GM21367 (cell line): ENCODE measurements at regions not wholly inside any gene's neighbourhood (a gene's known extent, or its start where the extent isn't known, plus 50 kb on each side); places are given as distances from the start of the nearest gene placed in this dataset.

Experiments used
- ATAC-seq: cut with Tn5 transposase; IDR thresholded peaks from one replicate; pipeline ENCODE4 v1.9.1; 2021; ENCODE audit not compliant: unreplicated experiment

GRCh38 chr3:6526321-6526720 is 334.6 kb upstream of the GRM7 start:
- ATAC-seq = no peak

GRCh38 chr3:6526861-6527260 is 334.1 kb upstream of the GRM7 start:
- no peak for ATAC-seq

- no peak for ATAC-seq
Observed at GRCh38 chr3:6528951-6529350, 332.0 kb upstream of the GRM7 start.

- no peak for ATAC-seq
Observed at GRCh38 chr3:6531153-6531552, 329.8 kb upstream of the GRM7 start.

DNA sequence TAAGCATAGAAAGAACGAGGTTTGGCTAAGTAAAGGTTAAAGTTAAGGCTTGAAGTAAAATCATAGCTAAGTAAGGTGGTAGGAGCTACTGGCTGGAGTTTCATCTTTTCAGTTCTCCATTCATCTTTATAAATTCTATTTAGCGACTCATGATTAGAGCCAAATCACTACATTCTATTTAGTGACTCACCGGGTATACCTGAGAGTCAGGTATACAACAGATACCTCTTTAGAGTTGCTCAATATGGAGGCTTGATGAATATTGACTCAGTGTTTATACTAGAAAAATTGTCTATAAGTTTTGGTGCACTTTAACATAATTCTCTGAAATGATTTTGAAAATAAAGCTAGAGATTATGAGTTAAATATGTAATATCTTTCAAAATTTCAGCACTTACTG is 328.8 kb upstream of the GRM7 start:
- ATAC-seq = no peak

DNA sequence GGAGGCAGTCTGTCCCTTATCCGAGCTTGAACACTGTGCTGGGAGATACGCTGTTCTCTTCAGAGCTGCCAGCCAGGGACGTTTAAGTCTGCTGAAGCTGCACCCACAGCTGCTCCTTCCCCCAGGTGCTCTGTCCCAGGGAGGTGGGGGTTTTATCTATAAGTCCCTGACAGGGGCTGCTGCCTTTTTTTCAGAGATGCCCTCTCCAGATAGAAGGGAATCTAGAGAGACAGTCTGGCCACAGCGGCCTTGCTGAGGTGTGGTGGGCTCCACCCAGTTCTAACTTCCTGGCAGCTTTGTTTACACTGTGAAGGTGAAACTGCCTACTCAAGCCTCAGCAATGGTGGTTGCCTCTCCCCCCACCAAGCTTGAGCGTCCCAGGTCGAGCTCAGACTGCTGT is 319.9 kb upstream of the GRM7 start:
- ATAC-seq = no peak

GRCh38 chr3:6542795-6543194 is 318.1 kb upstream of the GRM7 start:
- no peak for ATAC-seq

- no peak for ATAC-seq
Observed at GRCh38 chr3:6549296-6549695, 311.6 kb upstream of the GRM7 start.

DNA sequence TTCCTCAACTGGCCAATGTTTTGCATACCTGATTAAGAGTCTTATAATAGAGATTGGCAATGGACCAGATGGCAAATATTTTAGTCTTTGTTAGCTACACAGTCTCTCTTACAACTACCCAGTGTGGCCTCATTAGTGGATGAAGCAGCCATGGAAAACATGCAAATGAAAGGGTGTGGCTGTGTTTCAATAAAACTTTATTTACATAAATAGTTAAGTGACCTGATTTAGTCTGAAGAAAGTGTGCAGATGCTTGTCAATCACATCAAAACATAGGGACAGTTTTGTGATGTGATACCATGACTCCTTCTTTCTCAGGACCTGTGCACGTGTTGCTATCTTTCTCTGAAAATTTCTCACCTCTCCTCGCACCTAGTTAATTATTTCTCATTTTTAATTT is 309.8 kb upstream of the GRM7 start:
- ATAC-seq = no peak

DNA sequence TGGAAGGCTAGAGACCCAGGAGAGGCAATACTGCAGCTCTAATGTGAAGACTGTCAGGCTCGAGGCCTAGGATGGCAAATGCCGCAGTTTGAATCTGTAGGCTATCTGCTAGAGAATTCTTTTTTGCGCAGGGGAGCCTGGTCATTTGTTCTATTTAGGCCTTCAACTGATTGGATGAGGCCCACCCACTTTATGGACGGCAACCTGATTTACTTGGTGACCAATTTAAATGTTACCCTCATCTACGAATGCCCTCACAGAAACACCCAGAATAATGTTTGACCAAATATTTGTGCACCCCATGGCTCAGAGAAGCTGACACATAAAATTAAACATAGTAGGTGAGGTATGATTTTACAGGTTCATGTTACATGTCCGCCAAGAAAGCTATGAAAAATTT is 300.7 kb upstream of the GRM7 start:
- ATAC-seq = no peak

- ATAC-seq = no peak
Observed at GRCh38 chr3:6567241-6567640, 293.7 kb upstream of the GRM7 start.

GRCh38 chr3:6568999-6569493 is 291.9 kb upstream of the GRM7 start:
- ATAC-seq = no peak

GRCh38 chr3:6571448-6571847 is 289.5 kb upstream of the GRM7 start:
- ATAC-seq = no peak

DNA sequence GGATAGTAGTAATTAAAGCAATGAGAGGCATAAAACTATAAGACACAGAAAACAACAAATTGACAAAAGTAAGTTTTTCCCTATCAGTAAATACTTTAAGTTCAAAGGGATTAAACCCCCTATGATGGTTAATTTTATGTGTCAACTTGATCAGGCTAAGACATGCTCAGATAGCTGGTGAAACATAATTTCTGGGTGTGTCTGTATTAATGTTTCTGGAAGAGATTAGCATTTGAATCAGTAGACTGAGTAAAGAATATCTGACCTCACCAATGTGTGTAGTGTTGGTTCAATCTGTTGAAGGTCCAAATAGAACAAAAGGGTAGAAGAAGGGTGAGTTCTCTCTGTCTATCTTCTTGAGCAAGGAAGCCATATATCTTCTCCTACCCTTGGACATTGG is 283.3 kb upstream of the GRM7 start:
- ATAC-seq = no peak

- no peak for ATAC-seq
Observed at GRCh38 chr3:6578526-6578925, 282.4 kb upstream of the GRM7 start.

GRCh38 chr3:6580808-6581207 is 280.1 kb upstream of the GRM7 start:
- no peak for ATAC-seq

DNA sequence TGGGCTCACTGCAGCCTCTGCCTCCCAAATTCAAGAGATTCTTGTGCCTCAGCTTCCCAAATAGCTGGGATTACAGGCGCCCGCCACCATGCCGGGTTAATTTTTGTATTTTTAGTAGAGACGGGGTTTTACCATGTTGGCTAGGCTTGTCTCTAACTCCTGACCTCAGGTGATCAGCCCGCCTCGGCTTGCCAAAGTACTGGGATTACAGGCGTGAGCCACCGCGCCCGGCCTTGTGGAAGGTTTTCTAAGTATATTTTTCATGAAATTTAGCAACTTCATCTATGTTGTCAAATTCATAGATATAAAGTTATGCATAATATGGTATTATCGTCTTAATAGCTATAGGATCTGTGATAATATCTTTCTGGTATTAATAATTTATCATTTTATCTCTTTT is 275.6 kb upstream of the GRM7 start:
- ATAC-seq = no peak

DNA sequence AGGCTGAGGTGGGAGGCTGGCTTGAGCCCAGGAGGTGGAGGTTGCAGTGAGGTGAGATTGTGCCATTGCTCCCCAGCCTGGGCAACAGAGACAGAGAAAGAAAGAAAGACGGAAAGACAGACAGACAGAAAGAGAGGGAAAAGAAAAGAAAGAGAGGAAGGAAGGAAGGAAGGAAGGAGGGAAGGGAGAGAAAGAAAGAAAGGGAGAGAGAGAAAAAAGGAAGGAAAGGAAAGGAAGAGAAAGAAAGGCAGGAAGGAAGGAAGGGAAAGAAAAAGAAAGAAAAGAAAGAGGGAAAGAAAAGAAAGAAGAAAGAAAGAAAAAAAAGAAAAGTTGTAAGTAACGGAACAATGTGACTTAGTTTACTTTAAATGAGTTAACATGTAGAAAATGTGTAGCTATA is 260.7 kb upstream of the GRM7 start:
- ATAC-seq = no peak

DNA sequence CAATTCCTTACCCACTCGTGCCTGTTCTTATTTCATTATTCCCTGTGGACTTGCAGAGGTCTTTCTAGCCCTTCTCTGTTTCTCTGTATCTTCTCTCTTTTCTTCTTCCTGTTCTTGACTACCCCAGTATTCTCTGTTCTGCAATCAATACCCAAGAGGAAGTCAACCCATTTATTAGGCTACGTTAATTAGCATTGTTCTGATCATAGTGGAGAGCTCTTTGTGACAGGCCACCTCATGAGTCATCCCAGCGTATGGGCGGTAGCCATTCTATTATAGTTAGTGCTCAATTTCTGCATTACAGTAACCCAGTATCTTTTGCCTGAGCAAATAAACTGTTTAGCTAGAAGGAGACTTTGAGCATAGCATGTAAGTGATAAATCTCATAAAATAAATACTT is 259.5 kb upstream of the GRM7 start:
- ATAC-seq = no peak

DNA sequence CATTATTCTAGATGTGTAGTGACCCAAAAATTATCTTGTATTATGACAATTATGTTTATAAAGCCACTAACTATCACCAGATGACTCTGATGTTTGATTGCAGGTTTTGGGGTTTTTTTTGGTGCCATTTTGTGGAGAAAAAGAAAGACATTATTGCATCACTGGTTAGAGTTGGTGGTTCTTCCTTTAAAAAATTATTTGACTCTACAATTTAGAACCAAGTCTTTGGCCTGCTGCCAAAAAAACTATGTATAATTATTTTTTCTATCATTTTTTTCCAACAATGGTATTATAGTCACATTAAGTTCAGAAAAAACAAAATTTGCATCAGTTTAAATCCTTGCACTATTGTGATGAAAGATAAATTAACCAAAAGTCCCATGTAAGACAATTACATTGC is 258.6 kb upstream of the GRM7 start:
- ATAC-seq = no peak

GRCh38 chr3:6605227-6605626 is 255.7 kb upstream of the GRM7 start:
- no peak for ATAC-seq

- ATAC-seq = no peak
Observed at GRCh38 chr3:6608843-6609242, 252.1 kb upstream of the GRM7 start.

DNA sequence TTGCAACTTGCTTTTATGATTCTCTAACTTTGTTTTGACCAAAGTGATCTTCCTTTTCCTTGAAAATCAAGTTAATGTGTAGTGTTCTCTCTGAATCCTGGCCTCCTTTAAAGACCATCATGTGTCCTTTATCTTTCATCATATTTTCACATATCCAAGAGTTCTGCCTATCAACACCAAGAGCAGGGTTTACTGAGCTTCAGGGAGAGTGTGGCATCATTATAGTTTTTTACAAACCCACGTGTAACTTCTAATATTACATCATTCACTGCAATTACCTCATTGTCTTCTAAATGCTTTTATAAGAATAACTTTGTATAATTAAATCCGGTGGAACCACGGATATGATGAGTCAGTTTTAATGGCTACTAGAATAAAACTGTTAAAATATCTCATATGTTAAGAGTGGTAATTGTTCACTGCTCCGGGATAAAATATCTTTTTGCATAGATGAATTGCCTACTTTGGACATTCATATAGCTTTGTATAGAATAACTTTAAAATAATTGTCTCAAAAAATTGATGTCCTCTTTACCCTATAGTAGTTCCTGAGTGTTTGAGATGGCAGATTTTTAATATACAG is 248.8 kb upstream of the GRM7 start:
- ATAC-seq = no peak

DNA sequence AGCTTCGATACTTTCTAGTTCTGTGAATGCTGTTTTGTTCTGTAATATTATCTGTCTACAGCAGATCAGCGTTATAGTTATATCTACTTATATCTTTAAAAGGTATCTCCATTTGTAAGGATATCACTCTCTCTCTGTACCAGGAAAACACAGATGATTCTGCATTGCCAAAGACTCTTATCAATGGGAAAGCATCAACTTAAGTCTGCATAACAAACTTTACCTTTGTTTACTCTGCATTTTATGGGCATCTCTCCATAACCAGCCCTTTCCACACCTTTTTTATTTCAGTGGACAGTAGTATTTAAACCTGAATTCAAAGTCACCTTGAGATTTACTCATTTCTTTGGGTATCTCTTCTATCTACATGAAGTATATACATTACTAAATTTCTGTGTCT is 238.7 kb upstream of the GRM7 start:
- ATAC-seq = no peak
